DMS53 treated with DMSO at 0.1 percent for 48 hours (cell line): ENCODE measurements at regions not wholly inside any gene's neighbourhood (a gene's known extent, or its start where the extent isn't known, plus 50 kb on each side); places are given as distances from the start of the nearest gene placed in this dataset.
A peak's percentile ranks its signal among the peaks of the same experiment; 100 is the strongest.

Experiments
- DNase-seq: peaks from one replicate; lab custom pipeline; 2025; ENCODE audit not compliant: unreplicated experiment; lab: John Stamatoyannopoulos, UW

GRCh38 chr10:57221674-57222073 is 860.6 kb upstream of the ZWINT start:
- no peak for DNase-seq

- peak; percentile 40 for DNase-seq
Observed at GRCh38 chr10:57218382-57218781, 857.3 kb upstream of the ZWINT start.

GRCh38 chr10:57202356-57202755 is 841.3 kb upstream of the ZWINT start:
- DNase-seq = no peak

- no peak for DNase-seq
Observed at GRCh38 chr10:57188846-57189245, 827.8 kb upstream of the ZWINT start.

GRCh38 chr10:57186201-57186600 is 825.1 kb upstream of the ZWINT start:
- no peak for DNase-seq

GRCh38 chr10:57169597-57169996 is 808.5 kb upstream of the ZWINT start:
- no peak for DNase-seq

- DNase-seq = no peak
Observed at GRCh38 chr10:57168611-57169240, 807.7 kb upstream of the ZWINT start.

GRCh38 chr10:57165671-57166070 is 804.6 kb upstream of the ZWINT start:
- no peak for DNase-seq

- no peak for DNase-seq
Observed at GRCh38 chr10:57162231-57162630, 801.2 kb upstream of the ZWINT start.

GRCh38 chr10:57161157-57161556 is 800.1 kb upstream of the ZWINT start:
- DNase-seq = no peak

- no peak for DNase-seq
Observed at GRCh38 chr10:57145548-57145947, 784.5 kb upstream of the ZWINT start.

GRCh38 chr10:57142925-57143576 is 782.0 kb upstream of the ZWINT start:
- DNase-seq = no peak

GRCh38 chr10:57141708-57142107 is 780.6 kb upstream of the ZWINT start:
- no peak for DNase-seq

- DNase-seq = no peak
Observed at GRCh38 chr10:57119684-57120083, 758.6 kb upstream of the ZWINT start.

- no peak for DNase-seq
Observed at GRCh38 chr10:57113545-57113944, 752.5 kb upstream of the ZWINT start.

GRCh38 chr10:57102236-57102635 is 741.2 kb upstream of the ZWINT start:
- no peak for DNase-seq

- no peak for DNase-seq
Observed at GRCh38 chr10:57098146-57098545, 737.1 kb upstream of the ZWINT start.

GRCh38 chr10:57096044-57096443 is 735.0 kb upstream of the ZWINT start:
- DNase-seq = no peak

- no peak for DNase-seq
Observed at GRCh38 chr10:57094965-57095364, 733.9 kb upstream of the ZWINT start.

- no peak for DNase-seq
Observed at GRCh38 chr10:57094083-57094482, 733.0 kb upstream of the ZWINT start.

- no peak for DNase-seq
Observed at GRCh38 chr10:57053530-57053929, 692.5 kb upstream of the ZWINT start.

GRCh38 chr10:57049096-57049495 is 688.0 kb upstream of the ZWINT start:
- no peak for DNase-seq

- DNase-seq = no peak
Observed at GRCh38 chr10:57038531-57038930, 677.5 kb upstream of the ZWINT start.
